Lower leg skin (tissue), 4 donors: ENCODE measurements at regions not wholly inside any gene's neighbourhood (a gene's known extent, or its start where the extent isn't known, plus 50 kb on each side); places are given as distances from the start of the nearest gene placed in this dataset.

Experiments used
- DNase-seq, 2 donors: peaks; one replicate each; pipeline ENCODE4 v3.0.0-alpha.2; 2019; ENCODE audit warnings: low spot score in 2 of 2
- H3K4me3 ChIP-seq: fragments of 200-600 bp; sonication (generic); 2 replicates; pipeline ENCODE4 v1.5.1; 2017; ENCODE audit warnings: mild to moderate bottlenecking, low read depth; ENCODE audit not compliant: poor library complexity, severe bottlenecking
- CTCF ChIP-seq, 3 donors: fragments of 450-650 bp; IDR thresholded peaks; one replicate each; pipeline ENCODE4 v1.5.1; 2016; ENCODE audit warnings: antibody characterized with exemption in 3 of 3, mild to moderate bottlenecking in 3 of 3, moderate library complexity in 2 of 3
- POLR2A ChIP-seq, 2 donors: fragments of 450-650 bp; IDR thresholded peaks; one replicate each; pipeline ENCODE4 v1.6.1; 2016 to 2017; ENCODE audit warnings: antibody characterized with exemption in 2 of 2, mild to moderate bottlenecking in 1 of 2, moderate library complexity in 1 of 2
- WGBS, 2 donors: methylation state at CpG; one replicate each; pipeline ENCODE4 v1.1.5; 2018; 5-methylcytosine and 5-hydroxymethylcytosine counted together
- intact Hi-C: fragments of 100-400 bp; cut with DNase I; formaldehyde crosslinking; loops from one replicate; pipeline ENCODE4 v1.15.0; 2023; ENCODE audit warnings: low total_unique reads

DNA sequence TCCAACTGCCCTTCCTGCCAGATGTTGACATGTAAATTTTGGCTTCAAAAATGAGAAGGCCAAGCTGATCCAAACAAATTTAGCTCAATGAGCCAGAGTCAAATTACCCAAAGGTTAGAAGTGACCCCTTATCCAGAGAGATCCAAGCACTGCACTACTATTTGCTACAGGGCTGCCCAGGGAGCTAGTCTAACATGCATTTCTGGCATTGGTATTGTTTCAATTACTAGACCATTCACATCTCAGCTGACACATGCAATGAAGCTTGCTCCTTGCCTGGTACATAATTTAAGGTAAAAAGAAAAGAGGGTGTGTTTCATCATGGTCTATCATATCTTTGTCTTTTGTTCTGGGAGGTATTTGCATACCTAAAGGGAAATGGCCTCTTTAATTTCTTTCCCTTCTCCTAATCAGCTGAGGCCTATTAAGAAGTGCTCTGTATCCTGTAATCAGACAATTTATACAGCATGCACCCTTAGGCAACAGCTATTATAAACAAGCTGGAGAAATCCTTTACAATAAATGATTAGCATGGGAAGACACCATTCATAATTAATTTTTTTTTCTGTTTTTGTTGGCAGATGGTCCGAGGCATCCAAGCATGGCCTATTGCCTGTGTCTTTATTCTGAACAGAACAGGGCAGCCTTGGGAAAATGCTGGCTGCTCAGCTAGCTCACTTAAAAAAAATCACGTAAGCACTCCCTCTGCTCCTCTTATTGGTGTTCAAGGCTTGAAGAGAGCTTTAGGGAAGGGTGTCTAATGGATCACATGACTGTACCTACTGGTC is 161.5 kb upstream of the SALL1 start:
- no peak for DNase-seq
- intact Hi-C loops = no loop called here
- TF ChIP-seq POLR2A (IDR thresholded peaks at IDR 0.05) (no peak), CTCF (IDR thresholded peaks at IDR 0.05) (no peak)
- H3K4me3 ChIP-seq = no peak overlapping the region
- 54 to 72% methylated on average over 2 of the region's 2 CpGs for WGBS, 2 donors

DNA sequence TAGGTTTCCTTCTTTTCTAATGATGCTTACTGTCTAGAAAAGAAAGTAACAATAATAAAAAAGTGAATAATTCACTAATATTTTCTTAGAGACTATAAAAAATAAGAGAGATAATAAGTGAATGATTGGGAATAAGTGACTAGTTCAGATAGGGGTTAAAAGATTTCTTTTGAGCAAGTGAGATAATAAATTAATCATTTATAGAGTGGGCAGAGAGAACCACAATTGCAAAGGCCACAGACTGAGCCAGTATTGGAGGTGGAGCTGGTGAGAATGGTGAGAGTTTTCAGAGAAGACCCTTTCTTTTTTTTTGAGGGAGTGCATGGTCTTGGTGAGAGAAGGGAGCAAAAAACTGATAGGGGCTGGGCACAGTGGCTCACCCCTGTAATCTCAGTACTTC is 159.1 kb upstream of the SALL1 start:
- TF ChIP-seq CTCF (IDR thresholded peaks at IDR 0.05) (no peak), POLR2A (IDR thresholded peaks at IDR 0.05) (no peak)
- intact Hi-C loops = no loop called here
- DNase-seq = no peak
- H3K4me3 ChIP-seq = no peak overlapping the region

GRCh38 chr16:51306886-51307595 is 156.0 kb upstream of the SALL1 start:
- 62 to 64% methylated on average over 4 of the region's 4 CpGs for WGBS, 2 donors
- DNase-seq = no peak
- intact Hi-C loops = no loop called here
- no peak for TF ChIP-seq CTCF (IDR thresholded peaks at IDR 0.05)
- TF ChIP-seq POLR2A (IDR thresholded peaks at IDR 0.05) = no peak
- H3K4me3 ChIP-seq = no peak overlapping the region

- no peak overlapping the region for H3K4me3 ChIP-seq
- intact Hi-C loops = no loop called here
- 46 to 53% methylated on average over 3 of the region's 3 CpGs for WGBS, 2 donors
- TF ChIP-seq CTCF (IDR thresholded peaks at IDR 0.05) (no peak), POLR2A (IDR thresholded peaks at IDR 0.05) (no peak)
- DNase-seq = no peak
These were observed 155.0 kb upstream of the SALL1 start for GRCh38 chr16:51306116-51306515.

DNA sequence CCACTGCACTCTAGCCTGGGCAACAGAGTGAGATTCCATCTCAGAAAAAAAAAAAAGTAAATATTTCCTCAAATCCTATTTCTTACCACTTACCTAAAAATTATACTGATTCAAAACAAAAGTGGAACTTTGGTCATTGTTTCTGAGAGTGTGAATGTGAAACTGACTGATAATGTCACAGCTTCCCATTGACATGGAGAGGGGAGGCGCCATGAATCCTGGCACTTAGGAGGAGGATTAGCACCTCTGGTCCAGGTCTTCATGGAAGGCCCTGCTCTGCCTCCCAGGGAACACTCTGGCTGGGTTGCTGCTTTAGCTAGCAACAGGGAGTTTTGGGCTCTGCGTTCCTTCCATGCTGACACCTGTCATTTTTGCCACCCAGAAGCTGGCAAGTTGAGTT is 154.3 kb upstream of the SALL1 start:
- 90% methylated on average over 2 of the region's 2 CpGs for WGBS, 2 donors

More for the DNA sequence above, 154.3 kb upstream of the SALL1 start:
- TF ChIP-seq POLR2A (IDR thresholded peaks at IDR 0.05) (no peak), CTCF (IDR thresholded peaks at IDR 0.05) (no peak)
- no peak overlapping the region for H3K4me3 ChIP-seq
- intact Hi-C loops = no loop called here
- DNase-seq = no peak
